ENCODE measurements at regions not wholly inside any gene's neighbourhood (a gene's known extent, or its start where the extent isn't known, plus 50 kb on each side); places are given as distances from the start of the nearest gene placed in this dataset.

DNA sequence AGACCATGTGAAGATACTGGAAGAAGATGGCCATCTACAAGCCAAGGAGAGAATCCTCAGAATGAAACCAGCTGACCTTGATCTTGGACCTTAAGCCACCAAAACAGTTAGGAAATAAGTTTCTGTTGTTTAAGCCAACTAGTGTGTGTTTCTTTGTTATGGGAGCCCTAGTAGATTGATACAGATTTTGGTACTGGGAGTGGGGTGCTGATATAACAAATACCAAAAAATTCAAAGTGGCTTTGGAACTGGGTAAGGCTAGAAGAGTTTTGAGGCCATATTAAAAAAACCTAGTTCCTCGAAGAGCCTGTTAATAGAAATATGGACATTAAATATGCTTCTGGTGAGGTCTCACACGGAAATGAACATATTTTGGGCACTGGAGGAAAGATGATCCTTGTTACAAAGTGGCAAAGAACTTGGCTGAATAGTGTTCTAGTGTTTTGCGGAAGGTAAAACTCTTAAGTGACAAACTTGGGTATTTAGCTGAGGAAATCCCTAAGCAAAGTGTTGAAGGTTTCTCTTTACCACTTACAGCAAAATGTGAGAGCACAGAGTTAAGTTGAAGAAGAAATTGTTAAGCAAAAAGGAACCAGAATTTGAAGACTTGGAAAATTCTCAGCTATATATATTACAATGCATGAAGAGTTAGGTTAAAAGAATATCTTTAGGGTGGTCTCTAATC is 55.1 kb upstream of the CD83 start:
- intact Hi-C loops (cut with micrococcal nuclease), result no loop called here
- TF ChIP-seq JUND (IDR thresholded peaks at IDR 0.05), result no peak
- TF ChIP-seq CEBPB (IDR thresholded peaks at IDR 0.05; ENCODE audit: low read depth), result no peak
- TF ChIP-seq ATF3 (IDR thresholded peaks at IDR 0.05), result no peak
- TF ChIP-seq FOSL1 (IDR thresholded peaks at IDR 0.05; ENCODE audit: low read depth), result no peak
- no peak for TF ChIP-seq ZFX (IDR thresholded peaks at IDR 0.05)
- TF ChIP-seq SP1 (IDR thresholded peaks at IDR 0.05; ENCODE audit: low read depth), result no peak
- no peak for TF ChIP-seq EZH2phosphoT487 (IDR thresholded peaks at IDR 0.05; ENCODE audit: borderline replicate concordance)
- TF ChIP-seq RAD21 (IDR thresholded peaks at IDR 0.05; ENCODE audit: low read depth), result no peak
- no peak for TF ChIP-seq YY1 (IDR thresholded peaks at IDR 0.05; ENCODE audit: extremely low read depth, insufficient replicate concordance, low read depth, low read length)
- no peak for TF ChIP-seq ZBTB33 (IDR thresholded peaks at IDR 0.05; ENCODE audit: extremely low read depth, insufficient replicate concordance, low read length)
- TF ChIP-seq CBX3 (IDR thresholded peaks at IDR 0.05; ENCODE audit: low read depth), result no peak
- TF ChIP-seq SIN3A (IDR thresholded peaks at IDR 0.05; ENCODE audit: low read depth), result no peak
- TF ChIP-seq SRF (IDR thresholded peaks at IDR 0.05; ENCODE audit: low read depth), result no peak
- no peak for TF ChIP-seq POLR2A (IDR thresholded peaks at IDR 0.05; ENCODE audit: borderline replicate concordance, extremely low read depth, insufficient read depth, insufficient read length)
- TF ChIP-seq, protein P1, sequence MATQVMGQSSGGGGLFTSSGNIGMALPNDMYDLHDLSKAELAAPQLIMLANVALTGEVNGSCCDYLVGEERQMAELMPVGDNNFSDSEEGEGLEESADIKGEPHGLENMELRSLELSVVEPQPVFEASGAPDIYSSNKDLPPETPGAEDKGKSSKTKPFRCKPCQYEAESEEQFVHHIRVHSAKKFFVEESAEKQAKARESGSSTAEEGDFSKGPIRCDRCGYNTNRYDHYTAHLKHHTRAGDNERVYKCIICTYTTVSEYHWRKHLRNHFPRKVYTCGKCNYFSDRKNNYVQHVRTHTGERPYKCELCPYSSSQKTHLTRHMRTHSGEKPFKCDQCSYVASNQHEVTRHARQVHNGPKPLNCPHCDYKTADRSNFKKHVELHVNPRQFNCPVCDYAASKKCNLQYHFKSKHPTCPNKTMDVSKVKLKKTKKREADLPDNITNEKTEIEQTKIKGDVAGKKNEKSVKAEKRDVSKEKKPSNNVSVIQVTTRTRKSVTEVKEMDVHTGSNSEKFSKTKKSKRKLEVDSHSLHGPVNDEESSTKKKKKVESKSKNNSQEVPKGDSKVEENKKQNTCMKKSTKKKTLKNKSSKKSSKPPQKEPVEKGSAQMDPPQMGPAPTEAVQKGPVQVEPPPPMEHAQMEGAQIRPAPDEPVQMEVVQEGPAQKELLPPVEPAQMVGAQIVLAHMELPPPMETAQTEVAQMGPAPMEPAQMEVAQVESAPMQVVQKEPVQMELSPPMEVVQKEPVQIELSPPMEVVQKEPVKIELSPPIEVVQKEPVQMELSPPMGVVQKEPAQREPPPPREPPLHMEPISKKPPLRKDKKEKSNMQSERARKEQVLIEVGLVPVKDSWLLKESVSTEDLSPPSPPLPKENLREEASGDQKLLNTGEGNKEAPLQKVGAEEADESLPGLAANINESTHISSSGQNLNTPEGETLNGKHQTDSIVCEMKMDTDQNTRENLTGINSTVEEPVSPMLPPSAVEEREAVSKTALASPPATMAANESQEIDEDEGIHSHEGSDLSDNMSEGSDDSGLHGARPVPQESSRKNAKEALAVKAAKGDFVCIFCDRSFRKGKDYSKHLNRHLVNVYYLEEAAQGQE (IDR thresholded peaks at IDR 0.05; ENCODE audit: low read depth), result no peak
- TF ChIP-seq ZNF274 (IDR thresholded peaks at IDR 0.05; ENCODE audit: low read depth, low read length), result no peak
- no peak for TF ChIP-seq POLR2AphosphoS5 (IDR thresholded peaks at IDR 0.05; ENCODE audit: low read depth, low read length)
- no peak for TF ChIP-seq EZH2 (IDR thresholded peaks at IDR 0.05)
- no peak for TF ChIP-seq ELF1 (IDR thresholded peaks at IDR 0.05; ENCODE audit: borderline replicate concordance, low read depth)
- no peak for TF ChIP-seq EGR1 (IDR thresholded peaks at IDR 0.05; ENCODE audit: low read depth)

More for the DNA sequence above, 55.1 kb upstream of the CD83 start:
- Histone ChIP-seq H3K9me2 (ENCODE audit: insufficient read depth) (no peaks in the 10 kb centered on the region), H3K27me3 (ENCODE audit: insufficient read depth, low read length) (no peaks in the 10 kb centered on the region), H3K4me3 (replicated peaks in 1 of 2; ENCODE audit: low read depth in 1 of 2, low read length in 2 of 2) (no peak overlapping the region), H3K9ac (ENCODE audit: low read length) (no peak overlapping the region), H3K4me1 (ENCODE audit: control insufficient read depth in 1 of 2, insufficient read depth in 2 of 2, low read length in 2 of 2) (peaks cover 0 to 8% of the 10 kb centered on the region in 2 experiments; a peak in 2 of 4 replicates), H2AFZ (ENCODE audit: low read depth, low read length, poor library complexity, severe bottlenecking) (no peak overlapping the region), H3K36me3 (ENCODE audit: control insufficient read depth in 1 of 2, insufficient read depth in 2 of 2, low read length in 2 of 2) (no peaks in the 10 kb centered on the region), H3K9me3 (ENCODE audit: control insufficient read depth in 1 of 2, insufficient read depth in 1 of 2, low read depth in 1 of 2, low read length in 2 of 2) (no peaks in the 10 kb centered on the region), H3K79me2 (ENCODE audit: insufficient read depth, low read length) (no peaks in the 10 kb centered on the region), H3K4me2 (ENCODE audit: low read length) (no peak overlapping the region), H4K20me1 (ENCODE audit: insufficient read depth) (no peaks in the 10 kb centered on the region), H3K27ac (ENCODE audit: low read depth, low read length) (no peak overlapping the region)
- no peak for DNase-seq (ENCODE audit: low read depth, low spot score)
- ATAC-seq, result no peak
- CTCF ChIA-PET, result no interaction called here
- no TSS peak for BruUV-seq (replicated peaks)
- POLR2A ChIA-PET, result no interaction called here
- RAD21 ChIA-PET (ENCODE audit: low non-redundant PET in 1 of 2, low total read pairs in 2 of 2, uncharacterized antibody in 2 of 2, unreplicated experiment in 2 of 2), result no interaction called here

Measured in HCT116 (cell line).